Astrocyte (in vitro differentiated cells and primary cell): ENCODE measurements at regions not wholly inside any gene's neighbourhood (a gene's known extent, or its start where the extent isn't known, plus 50 kb on each side); places are given as distances from the start of the nearest gene placed in this dataset.

Source experiments
- DNase-seq: peaks from one replicate; pipeline ENCODE4 v3.0.0-alpha.2; 2010; ENCODE audit warnings: low read depth
- FAIRE-seq: peaks from 2 replicates; lab custom pipeline; 2011; peaks lifted over from hg19 to GRCh38; lab: Jason Lieb, UNC
- H2AFZ ChIP-seq: 2 replicates; pipeline ENCODE4 v1.6.0; 2012; ENCODE audit warnings: low read depth, low read length, inconsistent platforms
- H3K27ac ChIP-seq: 2 replicates; pipeline ENCODE4 v1.5.1; 2011; ENCODE audit warnings: low read depth, low read length, inconsistent platforms
- H3K27me3 ChIP-seq: 2 replicates; pipeline ENCODE4 v1.6.0; 2011; ENCODE audit warnings: low read length, inconsistent platforms; ENCODE audit not compliant: insufficient read depth
- H3K36me3 ChIP-seq: 2 replicates; pipeline ENCODE4 v1.5.1; 2011; ENCODE audit warnings: low read length, inconsistent platforms; ENCODE audit not compliant: insufficient read depth
- H3K4me1 ChIP-seq: 2 replicates; pipeline ENCODE4 v1.5.1; 2011; ENCODE audit warnings: low read length, inconsistent platforms; ENCODE audit not compliant: insufficient read depth
- H3K4me2 ChIP-seq: 2 replicates; pipeline ENCODE4 v1.6.0; 2012; ENCODE audit warnings: low read length, inconsistent platforms
- H3K4me3 ChIP-seq: 2 replicates; pipeline ENCODE4 v1.5.1; 2011; ENCODE audit warnings: low read depth, mild to moderate bottlenecking, low read length, inconsistent platforms; ENCODE audit not compliant: insufficient read depth
- H3K79me2 ChIP-seq: 2 replicates; pipeline ENCODE4 v1.6.0; 2012; ENCODE audit warnings: mild to moderate bottlenecking, low read length, inconsistent platforms; ENCODE audit not compliant: insufficient read depth
- H3K9ac ChIP-seq: 2 replicates; pipeline ENCODE4 v1.6.0; 2012; ENCODE audit warnings: mild to moderate bottlenecking, low read length, inconsistent platforms
- H3K9me3 ChIP-seq: 2 replicates; pipeline ENCODE4 v1.5.1; 2012; ENCODE audit warnings: low read depth, mild to moderate bottlenecking, low read length, inconsistent platforms; ENCODE audit not compliant: insufficient read depth
- H4K20me1 ChIP-seq: 2 replicates; pipeline ENCODE4 v1.6.0; 2012; ENCODE audit warnings: low read length, inconsistent platforms; ENCODE audit not compliant: insufficient read depth
- H3K27ac Mint-ChIP-seq: one replicate; pipeline ENCODE4 v1.8.0; 2021; ENCODE audit warnings: mild to moderate bottlenecking, mixed read lengths; ENCODE audit not compliant: unreplicated experiment
- H3K27me3 Mint-ChIP-seq: one replicate; pipeline ENCODE4 v1.8.0; 2021; ENCODE audit warnings: low read depth, mixed read lengths; ENCODE audit not compliant: unreplicated experiment
- H3K36me3 Mint-ChIP-seq: one replicate; pipeline ENCODE4 v1.8.0; 2021; ENCODE audit warnings: low read depth, mixed read lengths; ENCODE audit not compliant: unreplicated experiment
- H3K4me1 Mint-ChIP-seq: one replicate; pipeline ENCODE4 v1.8.0; 2021; ENCODE audit warnings: low read depth, mixed read lengths; ENCODE audit not compliant: unreplicated experiment
- H3K4me3 Mint-ChIP-seq: one replicate; pipeline ENCODE4 v1.8.0; 2021; ENCODE audit warnings: mild to moderate bottlenecking, moderate library complexity, mixed read lengths; ENCODE audit not compliant: unreplicated experiment
- H3K9me3 Mint-ChIP-seq: one replicate; pipeline ENCODE4 v1.8.0; 2021; ENCODE audit warnings: mild to moderate bottlenecking, mixed read lengths; ENCODE audit not compliant: unreplicated experiment
- EZH2 ChIP-seq: IDR thresholded peaks from 2 replicates; pipeline ENCODE4 v1.6.1; 2012; ENCODE audit warnings: mild to moderate bottlenecking, low read length, inconsistent platforms; ENCODE audit not compliant: insufficient read depth
- TF ChIP-seq, protein P1 (sequence below): IDR thresholded peaks from 2 replicates; pipeline ENCODE4 v1.5.1; 2011; ENCODE audit warnings: low read depth, mild to moderate bottlenecking, inconsistent platforms, low read length, moderate library complexity; ENCODE audit not compliant: insufficient read depth

- no peaks in the 10 kb centered on the region for H3K27me3 Mint-ChIP-seq
Measured at GRCh38 chr3:116561529-116561928, 116.2 kb upstream of the LSAMP start.

DNA sequence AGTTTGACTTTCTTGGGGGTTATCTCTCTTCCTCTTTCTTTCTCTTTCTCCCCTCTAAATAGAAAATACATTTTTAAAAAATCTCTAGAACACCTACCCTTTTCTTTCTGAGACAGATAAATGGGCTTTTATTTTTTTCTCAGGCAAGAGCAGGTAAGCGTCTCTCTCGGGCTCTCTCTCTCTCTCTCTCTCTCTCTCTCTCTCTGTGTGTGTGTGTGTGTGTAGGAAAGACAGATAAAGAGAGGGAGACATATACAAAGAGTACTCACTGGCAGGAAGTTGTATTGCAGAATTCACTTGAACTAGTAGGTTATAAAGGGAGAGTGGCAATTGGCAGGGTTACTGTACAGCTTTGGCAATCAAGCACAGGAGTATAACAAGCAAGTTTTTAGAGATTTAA is 118.1 kb upstream of the LSAMP start:
- Histone ChIP-seq H3K4me1 (no peaks in the 10 kb centered on the region), H3K79me2 (no peaks in the 10 kb centered on the region), H2AFZ (no peak overlapping the region), H3K27ac (no peak overlapping the region), H3K27me3 (no peaks in the 10 kb centered on the region), H4K20me1 (no peaks in the 10 kb centered on the region), H3K9me3 (no peaks in the 10 kb centered on the region), H3K4me3 (no peak overlapping the region), H3K4me2 (no peak overlapping the region), H3K9ac (no peak overlapping the region), H3K36me3 (no peaks in the 10 kb centered on the region)
- TF ChIP-seq, protein P1, sequence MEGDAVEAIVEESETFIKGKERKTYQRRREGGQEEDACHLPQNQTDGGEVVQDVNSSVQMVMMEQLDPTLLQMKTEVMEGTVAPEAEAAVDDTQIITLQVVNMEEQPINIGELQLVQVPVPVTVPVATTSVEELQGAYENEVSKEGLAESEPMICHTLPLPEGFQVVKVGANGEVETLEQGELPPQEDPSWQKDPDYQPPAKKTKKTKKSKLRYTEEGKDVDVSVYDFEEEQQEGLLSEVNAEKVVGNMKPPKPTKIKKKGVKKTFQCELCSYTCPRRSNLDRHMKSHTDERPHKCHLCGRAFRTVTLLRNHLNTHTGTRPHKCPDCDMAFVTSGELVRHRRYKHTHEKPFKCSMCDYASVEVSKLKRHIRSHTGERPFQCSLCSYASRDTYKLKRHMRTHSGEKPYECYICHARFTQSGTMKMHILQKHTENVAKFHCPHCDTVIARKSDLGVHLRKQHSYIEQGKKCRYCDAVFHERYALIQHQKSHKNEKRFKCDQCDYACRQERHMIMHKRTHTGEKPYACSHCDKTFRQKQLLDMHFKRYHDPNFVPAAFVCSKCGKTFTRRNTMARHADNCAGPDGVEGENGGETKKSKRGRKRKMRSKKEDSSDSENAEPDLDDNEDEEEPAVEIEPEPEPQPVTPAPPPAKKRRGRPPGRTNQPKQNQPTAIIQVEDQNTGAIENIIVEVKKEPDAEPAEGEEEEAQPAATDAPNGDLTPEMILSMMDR, result no peak
- TF ChIP-seq EZH2, result no peak
- Mint-ChIP-seq H3K27ac (no peak overlapping the region), H3K36me3 (no peaks in the 10 kb centered on the region), H3K27me3 (no peaks in the 10 kb centered on the region), H3K4me3 (no peak overlapping the region), H3K9me3 (no peaks in the 10 kb centered on the region), H3K4me1 (no peaks in the 10 kb centered on the region)
- DNase-seq (no peak), FAIRE-seq (no peak)

More at GRCh38 chr3:116561529-116561928, 116.2 kb upstream of the LSAMP start:
- Histone ChIP-seq H3K27me3 (no peaks in the 10 kb centered on the region), H3K9ac (no peak overlapping the region), H2AFZ (no peak overlapping the region), H3K27ac (no peak overlapping the region), H3K4me1 (no peaks in the 10 kb centered on the region), H3K9me3 (no peaks in the 10 kb centered on the region), H3K4me3 (no peak overlapping the region), H3K36me3 (no peaks in the 10 kb centered on the region), H3K79me2 (no peaks in the 10 kb centered on the region), H4K20me1 (no peaks in the 10 kb centered on the region), H3K4me2 (no peak overlapping the region)
- H3K4me1 Mint-ChIP-seq, result no peaks in the 10 kb centered on the region
- H3K9me3 Mint-ChIP-seq, result no peaks in the 10 kb centered on the region
- TF ChIP-seq EZH2, result no peak
- TF ChIP-seq, protein P1, result no peak
- H3K27ac Mint-ChIP-seq, result no peak overlapping the region
- no peaks in the 10 kb centered on the region for H3K36me3 Mint-ChIP-seq
- no peak overlapping the region for H3K4me3 Mint-ChIP-seq
- DNase-seq (no peak), FAIRE-seq (no peak)

- DNase-seq (no peak), FAIRE-seq (no peak)
- Histone ChIP-seq H3K9me3 (no peaks in the 10 kb centered on the region), H4K20me1 (no peaks in the 10 kb centered on the region), H3K27me3 (no peaks in the 10 kb centered on the region), H3K79me2 (no peaks in the 10 kb centered on the region), H3K4me2 (no peak overlapping the region), H3K9ac (no peak overlapping the region), H3K36me3 (no peaks in the 10 kb centered on the region), H2AFZ (no peak overlapping the region), H3K4me1 (no peaks in the 10 kb centered on the region), H3K4me3 (no peak overlapping the region), H3K27ac (no peak overlapping the region)
- Mint-ChIP-seq H3K36me3 (no peaks in the 10 kb centered on the region), H3K27ac (no peak overlapping the region), H3K4me3 (no peak overlapping the region), H3K9me3 (no peaks in the 10 kb centered on the region), H3K27me3 (no peaks in the 10 kb centered on the region), H3K4me1 (peaks cover 2% of the 10 kb centered on the region)
- TF ChIP-seq, protein P1, result no peak
- no peak for TF ChIP-seq EZH2
Measured at GRCh38 chr3:116566478-116566960, 121.2 kb upstream of the LSAMP start.
